ENCODE measurements at regions not wholly inside any gene's neighbourhood (a gene's known extent, or its start where the extent isn't known, plus 50 kb on each side); places are given as distances from the start of the nearest gene placed in this dataset.

GRCh38 chr1:47692196-47692595, 254.4 kb downstream of the FOXD2 start:
- Histone ChIP-seq H3K27me3 (no peaks in the 10 kb centered on the region), H3K9me3 (no peaks in the 10 kb centered on the region), H3K4me3 (no peak overlapping the region), H3K36me3 (no peaks in the 10 kb centered on the region), H3K4me1 (no peaks in the 10 kb centered on the region), H3K27ac (no peak overlapping the region)
- intact Hi-C loops (cut with DNase I; ENCODE audit: low total_unique reads): no loop called here
- no peak for TF ChIP-seq POLR2A (IDR thresholded peaks at IDR 0.05)
- no peak for DNase-seq

- no peak for DNase-seq
Measured at GRCh38 chr1:47693115-47693514, 255.3 kb downstream of the FOXD2 start.

GRCh38 chr1:47694011-47694890, 256.4 kb downstream of the FOXD2 start:
- intact Hi-C loops (cut with DNase I; ENCODE audit: low total_unique reads): no loop called here
- Histone ChIP-seq H3K27me3 (no peaks in the 10 kb centered on the region), H3K36me3 (no peaks in the 10 kb centered on the region), H3K4me1 (no peaks in the 10 kb centered on the region), H3K9me3 (no peaks in the 10 kb centered on the region), H3K27ac (no peak overlapping the region), H3K4me3 (no peak overlapping the region)
- TF ChIP-seq POLR2A (IDR thresholded peaks at IDR 0.05) (no peak), CTCF (IDR thresholded peaks at IDR 0.05) (no peak)
- no peak for DNase-seq

More at GRCh38 chr1:47693115-47693514, 255.3 kb downstream of the FOXD2 start:
- Histone ChIP-seq H3K4me1 (no peaks in the 10 kb centered on the region), H3K9me3 (no peaks in the 10 kb centered on the region), H3K27ac (no peak overlapping the region), H3K36me3 (no peaks in the 10 kb centered on the region), H3K4me3 (no peak overlapping the region), H3K27me3 (no peaks in the 10 kb centered on the region)
- intact Hi-C loops (cut with DNase I; ENCODE audit: low total_unique reads): no loop called here
- TF ChIP-seq CTCF (IDR thresholded peaks at IDR 0.05): no peak
- no peak for TF ChIP-seq POLR2A (IDR thresholded peaks at IDR 0.05)

- H3K9me3 ChIP-seq: no peaks in the 10 kb centered on the region
- no peak for TF ChIP-seq CTCF (IDR thresholded peaks at IDR 0.05)
- TF ChIP-seq POLR2A (IDR thresholded peaks at IDR 0.05): no peak
- no peaks in the 10 kb centered on the region for H3K4me1 ChIP-seq
- no peaks in the 10 kb centered on the region for H3K27me3 ChIP-seq
- intact Hi-C loops (cut with DNase I; ENCODE audit: low total_unique reads): no loop called here
- H3K27ac ChIP-seq: no peak overlapping the region
- DNase-seq: no peak
- H3K4me3 ChIP-seq: no peak overlapping the region
- no peaks in the 10 kb centered on the region for H3K36me3 ChIP-seq
Measured at GRCh38 chr1:47696404-47696736, 258.5 kb downstream of the FOXD2 start.

- no peak for DNase-seq
- H3K27ac ChIP-seq: no peak overlapping the region
- H3K4me1 ChIP-seq: no peaks in the 10 kb centered on the region
- intact Hi-C loops (cut with DNase I; ENCODE audit: low total_unique reads): no loop called here
- TF ChIP-seq POLR2A (IDR thresholded peaks at IDR 0.05): no peak
- no peak for TF ChIP-seq CTCF (IDR thresholded peaks at IDR 0.05)
- no peaks in the 10 kb centered on the region for H3K36me3 ChIP-seq
- no peaks in the 10 kb centered on the region for H3K9me3 ChIP-seq
- no peak overlapping the region for H3K4me3 ChIP-seq
- no peaks in the 10 kb centered on the region for H3K27me3 ChIP-seq
Measured at GRCh38 chr1:47696737-47697441, 259.0 kb downstream of the FOXD2 start.

Measured in uterus (tissue), 3 donors.